IMR-90 (cell line): ENCODE measurements at regions not wholly inside any gene's neighbourhood (a gene's known extent, or its start where the extent isn't known, plus 50 kb on each side); places are given as distances from the start of the nearest gene placed in this dataset.

Experiments used
- ATAC-seq: fragments of 200-7000 bp; cut with Tn5 transposase; 2 replicates; pipeline ENCODE4 v1.9.1; 2020; ENCODE audit warnings: low read depth, mild to moderate bottlenecking, moderate library complexity
- BruUV-seq: library from RNA; stranded (reverse); fragments of 400-500 nt; replicated peaks from 2 replicates; lab custom pipeline; 2021; lab: Mats Ljungman, UMichigan
- CTCF ChIA-PET: fragments of 300-600 bp; formaldehyde crosslinking; extraction: SDS; loops from one replicate; lab custom pipeline; 2021; ENCODE audit warnings: antibody characterized with exemption; lab: Yijun Ruan, JAX
- POLR2A ChIA-PET: fragments of 300-600 bp; sonication (Branson Sonifier 250); formaldehyde crosslinking; loops from one replicate; lab custom pipeline; 2022; ENCODE audit warnings: antibody characterized with exemption; ENCODE audit not compliant: unreplicated experiment; lab: Charles Lee
- DNase-seq: peaks from one replicate; pipeline ENCODE4 v3.0.0; 2013
- H2AFZ ChIP-seq: replicated peaks from 2 replicates; pipeline ENCODE3; 2013; ENCODE audit warnings: low read length, mild to moderate bottlenecking; ENCODE audit not compliant: poor library complexity
- H2AK5ac ChIP-seq: 2 replicates; pipeline ENCODE4 v1.6.1; 2013; ENCODE audit warnings: low read depth, low read length, inconsistent platforms
- H2AK9ac ChIP-seq: replicated peaks from 2 replicates; pipeline ENCODE3; 2013; ENCODE audit warnings: mild to moderate bottlenecking, low read depth, low read length, moderate library complexity; ENCODE audit not compliant: poor library complexity
- H2BK120ac ChIP-seq: 2 replicates; pipeline ENCODE4 v1.6.1; 2013; ENCODE audit warnings: low read depth, low read length, inconsistent platforms
- H2BK15ac ChIP-seq: 3 replicates; pipeline ENCODE4 v1.6.1; 2013; ENCODE audit warnings: low read depth, low read length, inconsistent platforms
- H2BK20ac ChIP-seq: 2 replicates; pipeline ENCODE4 v1.6.1; 2013; ENCODE audit warnings: low read depth, mild to moderate bottlenecking, inconsistent platforms, low read length, moderate library complexity
- H2BK5ac ChIP-seq: 2 replicates; pipeline ENCODE4 v1.6.1; 2013; ENCODE audit warnings: mild to moderate bottlenecking, low read depth, low read length, inconsistent platforms; ENCODE audit not compliant: poor library complexity, severe bottlenecking
- H3K14ac ChIP-seq: replicated peaks from 2 replicates; pipeline ENCODE4 v1.6.1; 2013; ENCODE audit warnings: low read depth, low read length, inconsistent platforms
- H3K18ac ChIP-seq: 2 replicates; pipeline ENCODE4 v1.6.1; 2013; ENCODE audit warnings: low read depth, low read length, control low read depth
- H3K23ac ChIP-seq: 2 replicates; pipeline ENCODE4 v1.6.1; 2013; ENCODE audit warnings: low read depth, low read length, inconsistent platforms
- H3K27ac ChIP-seq: 2 replicates; pipeline ENCODE4 v1.5.1; 2013; ENCODE audit warnings: mild to moderate bottlenecking, control low read depth, low read length; ENCODE audit not compliant: insufficient read depth
- H3K27me3 ChIP-seq: 2 replicates; pipeline ENCODE4 v1.6.1; 2013; ENCODE audit warnings: low read length; ENCODE audit not compliant: control insufficient read depth, insufficient read depth
- H3K36me3 ChIP-seq: 2 replicates; pipeline ENCODE4 v1.6.1; 2013; ENCODE audit warnings: low read length, mixed read lengths; ENCODE audit not compliant: control insufficient read depth, insufficient read depth
- H3K4ac ChIP-seq: 2 replicates; pipeline ENCODE4 v1.6.1; 2013; ENCODE audit warnings: low read depth, low read length, inconsistent platforms
- H3K4me1 ChIP-seq: 2 replicates; pipeline ENCODE4 v1.6.1; 2013; ENCODE audit warnings: low read length, mixed read lengths; ENCODE audit not compliant: control insufficient read depth, insufficient read depth
- H3K4me2 ChIP-seq: 2 replicates; pipeline ENCODE4 v1.6.1; 2013; ENCODE audit warnings: low read depth, mild to moderate bottlenecking, control low read depth, low read length, moderate library complexity
- H3K4me3 ChIP-seq: 2 replicates; pipeline ENCODE4 v1.5.1; 2013; ENCODE audit warnings: low read depth, mild to moderate bottlenecking, control low read depth, low read length, moderate library complexity; ENCODE audit not compliant: insufficient read depth
- H3K56ac ChIP-seq: 2 replicates; pipeline ENCODE4 v1.6.1; 2013; ENCODE audit warnings: low read length, inconsistent platforms; ENCODE audit not compliant: insufficient read depth; ENCODE audit errors: extremely low read depth
- H3K79me1 ChIP-seq, 2 experiments: 2 replicates each; pipeline ENCODE4 v1.6.1; 2013; ENCODE audit warnings: low read length in 2 of 2, inconsistent platforms in 1 of 2, low read depth in 1 of 2
- H3K9ac ChIP-seq: 2 replicates; pipeline ENCODE4 v1.6.1; 2013; ENCODE audit warnings: low read depth, low read length, control low read depth
- H3K9me1 ChIP-seq: 2 replicates; pipeline ENCODE4 v1.6.1; 2013; ENCODE audit warnings: low read length, inconsistent platforms; ENCODE audit not compliant: insufficient read depth
- H3K9me3 ChIP-seq: 2 replicates; pipeline ENCODE4 v1.6.1; 2013; ENCODE audit warnings: low read length; ENCODE audit not compliant: control insufficient read depth, insufficient read depth
- H4K20me1 ChIP-seq: 2 replicates; pipeline ENCODE4 v1.6.1; 2013; ENCODE audit warnings: low read length, inconsistent platforms; ENCODE audit not compliant: insufficient read depth
- H4K5ac ChIP-seq: 2 replicates; pipeline ENCODE4 v1.6.1; 2013; ENCODE audit warnings: mild to moderate bottlenecking, low read depth, low read length, control low read depth
- H4K8ac ChIP-seq, 2 experiments: 2 replicates each; pipeline ENCODE4 v1.6.1; 2013; ENCODE audit warnings: low read depth in 2 of 2, low read length in 2 of 2, control low read depth in 1 of 2, inconsistent platforms in 1 of 2
- H4K91ac ChIP-seq: 2 replicates; pipeline ENCODE4 v1.6.1; 2013; ENCODE audit warnings: low read depth, low read length, inconsistent platforms; ENCODE audit not compliant: insufficient read depth
- BHLHE40 ChIP-seq: fragments of 150-350 bp; IDR thresholded peaks from 2 replicates; pipeline ENCODE4 v1.6.1; 2016; ENCODE audit warnings: mild to moderate bottlenecking, low read depth, low read length
- CEBPB ChIP-seq: IDR thresholded peaks from 2 replicates; pipeline ENCODE4 v1.6.1; 2012; ENCODE audit warnings: low read depth, low read length, improper control_type of control experiment
- CHD1 ChIP-seq: IDR thresholded peaks from 2 replicates; pipeline ENCODE4 v1.6.1; 2012; ENCODE audit warnings: low read depth, low read length, improper control_type of control experiment
- ELK1 ChIP-seq: fragments of 150-350 bp; IDR thresholded peaks from 2 replicates; pipeline ENCODE4 v1.6.1; 2016; ENCODE audit warnings: low read depth, mild to moderate bottlenecking, low read length, moderate library complexity, borderline replicate concordance
- FOS ChIP-seq: fragments of 150-350 bp; IDR thresholded peaks from 2 replicates; pipeline ENCODE4 v1.6.1; 2016; ENCODE audit warnings: low read depth, low read length
- MAFK ChIP-seq: IDR thresholded peaks from 2 replicates; pipeline ENCODE4 v1.6.1; 2012; ENCODE audit warnings: low read depth, low read length, improper control_type of control experiment
- MAZ ChIP-seq: IDR thresholded peaks from 2 replicates; pipeline ENCODE4 v1.6.1; 2012; ENCODE audit warnings: low read depth, mild to moderate bottlenecking, low read length, improper control_type of control experiment, moderate library complexity, borderline replicate concordance
- MXI1 ChIP-seq: IDR thresholded peaks from 2 replicates; pipeline ENCODE4 v1.6.1; 2012; ENCODE audit warnings: low read depth, mild to moderate bottlenecking, low read length, moderate library complexity, borderline replicate concordance
- NFE2L2 ChIP-seq: fragments of 150-350 bp; IDR thresholded peaks from 2 replicates; pipeline ENCODE4 v1.6.1; 2016; ENCODE audit warnings: low read depth, mild to moderate bottlenecking, low read length
- POLR2A ChIP-seq: IDR thresholded peaks from 2 replicates; pipeline ENCODE4 v1.6.1; 2012; ENCODE audit warnings: mild to moderate bottlenecking, low read depth, low read length
- RAD21 ChIP-seq: IDR thresholded peaks from 2 replicates; pipeline ENCODE4 v1.6.1; 2012; ENCODE audit warnings: low read length, improper control_type of control experiment
- RCOR1 ChIP-seq: IDR thresholded peaks from 2 replicates; pipeline ENCODE4 v1.6.1; 2012; ENCODE audit warnings: mild to moderate bottlenecking, low read length, improper control_type of control experiment; ENCODE audit not compliant: insufficient replicate concordance
- RFX5 ChIP-seq: IDR thresholded peaks from 2 replicates; pipeline ENCODE4 v1.8.0; 2012; ENCODE audit warnings: low read depth, mild to moderate bottlenecking, low read length, moderate library complexity
- SMC3 ChIP-seq: fragments of 150-350 bp; IDR thresholded peaks from 2 replicates; pipeline ENCODE4 v1.6.1; 2016; ENCODE audit warnings: low read depth, mild to moderate bottlenecking, antibody characterized with exemption, low read length, moderate library complexity
- USF2 ChIP-seq: fragments of 150-350 bp; IDR thresholded peaks from 2 replicates; pipeline ENCODE4 v1.6.1; 2017; ENCODE audit warnings: mild to moderate bottlenecking, antibody characterized with exemption, low read length, low read depth
- WGBS, 2 experiments: methylation state at CpG; one replicate each; pipeline versions ENCODE4 v1.1.5 to v1.1.7; 2013; ENCODE audit warnings: missing lambda C conversion rate in 2 of 2; ENCODE audit not compliant: insufficient read length in 1 of 2; ENCODE audit errors: extremely low coverage in 2 of 2; 5-methylcytosine and 5-hydroxymethylcytosine counted together
- dilution Hi-C: fragments of 300-500 bp; cut with HindIII; formaldehyde crosslinking; loops from one replicate; pipeline ENCODE4 v1.14.3; 2018; ENCODE audit warnings: low sequenced_read_pairs; ENCODE audit not compliant: unreplicated experiment
- in situ Hi-C: fragments of 300-500 bp; cut with MboI; formaldehyde crosslinking; loops from 3 replicates; pipeline ENCODE4 v1.14.3; 2019; ENCODE audit warnings: low sequenced_read_pairs, inconsistent platforms, mixed read lengths
- intact Hi-C: fragments of 100-400 bp; cut with micrococcal nuclease; formaldehyde crosslinking; loops from 2 replicates; pipeline ENCODE4 v1.10.0; 2022
- TF ChIP-seq, protein P1 (sequence below): conservative IDR thresholded peaks from 2 replicates; pipeline ENCODE4 v1.5.1; 2012; ENCODE audit warnings: mild to moderate bottlenecking, low read depth, low read length, improper control_type of control experiment

- no peaks in the 10 kb centered on the region for H4K20me1 ChIP-seq
- no peak overlapping the region for H3K23ac ChIP-seq
- no TSS peak for BruUV-seq
- H3K4me2 ChIP-seq, result no peak overlapping the region
- no peaks in the 10 kb centered on the region for H3K36me3 ChIP-seq
- H3K4me1 ChIP-seq, result no peaks in the 10 kb centered on the region
- H2AFZ ChIP-seq, result no peak overlapping the region
- H2BK120ac ChIP-seq, result no peak overlapping the region
- H2AK9ac ChIP-seq, result no peak overlapping the region
- dilution Hi-C loops (no loop called here), in situ Hi-C loops (no loop called here), intact Hi-C loops (loop anchor here (5.0 kb wide), 1 partner anchor 1723 kb away; no protein-coding TSS in a partner anchor)
- H3K9me1 ChIP-seq, result no peaks in the 10 kb centered on the region
- no peak overlapping the region for H4K91ac ChIP-seq
- no peak for ATAC-seq
- no peak overlapping the region for H3K4me3 ChIP-seq
- no peak for DNase-seq
- no peak for TF ChIP-seq MAZ
- TF ChIP-seq ELK1, result no peak
- no peak for TF ChIP-seq MXI1
- no peak for TF ChIP-seq BHLHE40
- TF ChIP-seq NFE2L2, result no peak
- no peak for TF ChIP-seq FOS
- no peak for TF ChIP-seq RFX5
- TF ChIP-seq, protein P1, sequence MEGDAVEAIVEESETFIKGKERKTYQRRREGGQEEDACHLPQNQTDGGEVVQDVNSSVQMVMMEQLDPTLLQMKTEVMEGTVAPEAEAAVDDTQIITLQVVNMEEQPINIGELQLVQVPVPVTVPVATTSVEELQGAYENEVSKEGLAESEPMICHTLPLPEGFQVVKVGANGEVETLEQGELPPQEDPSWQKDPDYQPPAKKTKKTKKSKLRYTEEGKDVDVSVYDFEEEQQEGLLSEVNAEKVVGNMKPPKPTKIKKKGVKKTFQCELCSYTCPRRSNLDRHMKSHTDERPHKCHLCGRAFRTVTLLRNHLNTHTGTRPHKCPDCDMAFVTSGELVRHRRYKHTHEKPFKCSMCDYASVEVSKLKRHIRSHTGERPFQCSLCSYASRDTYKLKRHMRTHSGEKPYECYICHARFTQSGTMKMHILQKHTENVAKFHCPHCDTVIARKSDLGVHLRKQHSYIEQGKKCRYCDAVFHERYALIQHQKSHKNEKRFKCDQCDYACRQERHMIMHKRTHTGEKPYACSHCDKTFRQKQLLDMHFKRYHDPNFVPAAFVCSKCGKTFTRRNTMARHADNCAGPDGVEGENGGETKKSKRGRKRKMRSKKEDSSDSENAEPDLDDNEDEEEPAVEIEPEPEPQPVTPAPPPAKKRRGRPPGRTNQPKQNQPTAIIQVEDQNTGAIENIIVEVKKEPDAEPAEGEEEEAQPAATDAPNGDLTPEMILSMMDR, result no peak
- no peak for TF ChIP-seq USF2
- TF ChIP-seq RCOR1, result no peak
- no peak for TF ChIP-seq CHD1
- no peak for TF ChIP-seq MAFK
- TF ChIP-seq POLR2A, result no peak
- TF ChIP-seq RAD21, result no peak
- TF ChIP-seq CEBPB, result no peak
- no peak for TF ChIP-seq SMC3
- no peak overlapping the region for H2BK20ac ChIP-seq
- no peak overlapping the region for H3K9ac ChIP-seq
- H3K27ac ChIP-seq, result no peak overlapping the region
- ChIA-PET POLR2A (no interaction called here), CTCF (no interaction called here)
- no peak overlapping the region for H2BK15ac ChIP-seq
- H2AK5ac ChIP-seq, result no peak overlapping the region
- no peaks in the 10 kb centered on the region; the same call in 1 of the 2 replicates for H3K27me3 ChIP-seq
- H3K79me1 ChIP-seq, result no peaks in the 10 kb centered on the region
- no peak overlapping the region for H3K14ac ChIP-seq
- WGBS, 2 experiments, result no CpG with 5 or more reads among the region's 3 CpGs
- H3K56ac ChIP-seq, result no peak overlapping the region
- no peak overlapping the region for H3K4ac ChIP-seq
- no peak overlapping the region for H4K5ac ChIP-seq
- H2BK5ac ChIP-seq, result no peak overlapping the region
- no peak overlapping the region for H3K18ac ChIP-seq
- H3K9me3 ChIP-seq, result no peaks in the 10 kb centered on the region
- no peak overlapping the region for H4K8ac ChIP-seq
These were observed 161.7 kb downstream of the SPTSSA start for GRCh38 chr14:34300330-34300729.
